ENCODE measurements at regions not wholly inside any gene's neighbourhood (a gene's known extent, or its start where the extent isn't known, plus 50 kb on each side); places are given as distances from the start of the nearest gene placed in this dataset.

DNA sequence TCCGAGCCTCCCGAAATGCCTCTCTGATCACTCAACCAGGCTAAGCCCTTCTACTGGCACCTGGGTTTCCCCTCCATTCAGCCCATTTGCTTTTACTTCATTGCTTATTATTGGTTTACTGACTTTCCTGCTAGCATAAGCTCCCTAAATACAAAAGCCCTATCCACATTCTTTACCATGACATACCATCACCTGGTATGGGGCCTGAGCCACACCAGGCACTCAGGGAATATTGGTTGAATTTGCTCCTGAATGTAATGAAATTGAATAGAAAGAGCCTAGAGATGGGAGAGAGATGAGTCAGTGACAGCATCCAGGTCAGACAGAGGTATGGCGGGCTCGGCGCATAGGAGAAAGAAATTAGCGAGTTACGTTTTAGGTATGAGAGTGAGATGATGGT, 120.0 kb downstream of the CD164 start:
- no peaks in the 10 kb centered on the region for H3K27me3 ChIP-seq
- H3K4me3 ChIP-seq: no peak overlapping the region
- TF ChIP-seq, protein P1, sequence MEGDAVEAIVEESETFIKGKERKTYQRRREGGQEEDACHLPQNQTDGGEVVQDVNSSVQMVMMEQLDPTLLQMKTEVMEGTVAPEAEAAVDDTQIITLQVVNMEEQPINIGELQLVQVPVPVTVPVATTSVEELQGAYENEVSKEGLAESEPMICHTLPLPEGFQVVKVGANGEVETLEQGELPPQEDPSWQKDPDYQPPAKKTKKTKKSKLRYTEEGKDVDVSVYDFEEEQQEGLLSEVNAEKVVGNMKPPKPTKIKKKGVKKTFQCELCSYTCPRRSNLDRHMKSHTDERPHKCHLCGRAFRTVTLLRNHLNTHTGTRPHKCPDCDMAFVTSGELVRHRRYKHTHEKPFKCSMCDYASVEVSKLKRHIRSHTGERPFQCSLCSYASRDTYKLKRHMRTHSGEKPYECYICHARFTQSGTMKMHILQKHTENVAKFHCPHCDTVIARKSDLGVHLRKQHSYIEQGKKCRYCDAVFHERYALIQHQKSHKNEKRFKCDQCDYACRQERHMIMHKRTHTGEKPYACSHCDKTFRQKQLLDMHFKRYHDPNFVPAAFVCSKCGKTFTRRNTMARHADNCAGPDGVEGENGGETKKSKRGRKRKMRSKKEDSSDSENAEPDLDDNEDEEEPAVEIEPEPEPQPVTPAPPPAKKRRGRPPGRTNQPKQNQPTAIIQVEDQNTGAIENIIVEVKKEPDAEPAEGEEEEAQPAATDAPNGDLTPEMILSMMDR (IDR thresholded peaks at IDR 0.05): no peak
- H3K9me3 ChIP-seq: no peaks in the 10 kb centered on the region
- no peaks in the 10 kb centered on the region for H3K36me3 ChIP-seq
- no peak for DNase-seq
- intact Hi-C loops (cut with DNase I; ENCODE audit: low total_unique reads): no loop called here
- no peaks in the 10 kb centered on the region for H3K4me1 ChIP-seq
- H3K27ac ChIP-seq: peak overlapping the region in 1 of 2 donors; percentile 43

DNA sequence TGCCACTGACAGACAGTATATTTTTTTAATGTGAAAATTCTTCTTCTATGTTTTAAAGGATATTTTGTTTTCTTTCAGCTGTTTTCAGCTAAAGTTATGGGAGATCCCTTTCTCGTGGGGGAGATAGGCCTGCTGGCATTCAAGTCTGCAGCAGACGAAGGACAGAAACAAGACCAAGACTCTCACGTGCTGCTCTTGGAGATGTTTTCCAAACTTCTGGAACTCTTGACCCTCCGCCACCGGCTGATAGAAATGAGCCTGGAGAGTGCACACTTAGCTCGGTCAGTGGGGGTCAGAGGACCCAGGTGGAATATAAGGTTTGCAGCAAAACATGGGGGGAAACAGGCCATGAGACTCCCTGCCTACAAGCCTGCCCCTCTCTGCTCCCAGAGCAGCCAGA, 120.5 kb downstream of the CD164 start:
- no peaks in the 10 kb centered on the region for H3K4me1 ChIP-seq
- intact Hi-C loops (cut with DNase I; ENCODE audit: low total_unique reads): no loop called here

GRCh38 chr6:109260701-109261100, 121.6 kb downstream of the CD164 start:
- H3K4me1 ChIP-seq: no peaks in the 10 kb centered on the region
- H3K36me3 ChIP-seq: no peaks in the 10 kb centered on the region
- no peak overlapping the region for H3K27ac ChIP-seq
- no peak overlapping the region for H3K4me3 ChIP-seq
- TF ChIP-seq, protein P1 (IDR thresholded peaks at IDR 0.05): no peak
- DNase-seq: no peak
- intact Hi-C loops (cut with DNase I; ENCODE audit: low total_unique reads): no loop called here
- no peaks in the 10 kb centered on the region for H3K27me3 ChIP-seq
- no peaks in the 10 kb centered on the region for H3K9me3 ChIP-seq

More for the DNA sequence above, 120.5 kb downstream of the CD164 start:
- no peaks in the 10 kb centered on the region for H3K36me3 ChIP-seq
- H3K27me3 ChIP-seq: no peaks in the 10 kb centered on the region
- no peak for DNase-seq
- no peaks in the 10 kb centered on the region for H3K9me3 ChIP-seq
- no peak overlapping the region for H3K4me3 ChIP-seq
- peak overlapping the region in 1 of 2 donors; percentile 43 for H3K27ac ChIP-seq
- TF ChIP-seq, protein P1 (IDR thresholded peaks at IDR 0.05): no peak

GRCh38 chr6:109260126-109260525, 122.1 kb downstream of the CD164 start:
- no peak for DNase-seq
- TF ChIP-seq, protein P1 (IDR thresholded peaks at IDR 0.05): no peak
- no peaks in the 10 kb centered on the region for H3K4me1 ChIP-seq
- intact Hi-C loops (cut with DNase I; ENCODE audit: low total_unique reads): no loop called here
- no peaks in the 10 kb centered on the region for H3K27me3 ChIP-seq
- H3K27ac ChIP-seq: no peak overlapping the region
- H3K4me3 ChIP-seq: no peak overlapping the region
- H3K9me3 ChIP-seq: no peaks in the 10 kb centered on the region
- H3K36me3 ChIP-seq: no peaks in the 10 kb centered on the region

DNA sequence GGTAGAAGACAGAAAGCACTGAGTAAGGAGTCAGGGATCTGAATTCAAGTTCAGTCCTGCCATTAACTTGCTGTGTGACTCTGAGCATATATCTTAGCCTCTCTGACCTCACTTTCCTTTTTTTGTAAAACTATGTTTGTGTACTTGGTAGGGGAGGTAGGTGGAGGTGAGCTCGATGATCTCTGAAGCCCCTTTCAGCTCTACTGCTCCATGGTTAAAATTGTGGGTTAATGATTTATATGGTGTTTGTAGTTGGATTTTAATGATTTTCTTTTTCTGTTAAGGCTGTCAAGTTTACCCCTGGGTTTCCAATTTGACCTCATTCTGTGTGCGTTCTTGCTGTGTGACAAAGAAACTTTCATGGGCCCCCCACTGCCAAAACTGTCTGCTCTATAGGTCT, 124.1 kb downstream of the CD164 start:
- Histone ChIP-seq H3K4me3 (no peak overlapping the region), H3K27me3 (no peaks in the 10 kb centered on the region), H3K9me3 (no peaks in the 10 kb centered on the region), H3K27ac (no peak overlapping the region), H3K36me3 (no peaks in the 10 kb centered on the region), H3K4me1 (no peaks in the 10 kb centered on the region)
- intact Hi-C loops (cut with DNase I; ENCODE audit: low total_unique reads): no loop called here
- TF ChIP-seq, protein P1 (IDR thresholded peaks at IDR 0.05): no peak
- DNase-seq: no peak

- Histone ChIP-seq H3K36me3 (no peaks in the 10 kb centered on the region), H3K4me1 (peaks cover 0 to 2% (median 0%) of the 10 kb centered on the region in 4 donors), H3K4me3 (no peak overlapping the region), H3K9me3 (no peaks in the 10 kb centered on the region), H3K27ac (no peak overlapping the region), H3K27me3 (no peaks in the 10 kb centered on the region)
- intact Hi-C loops (cut with DNase I; ENCODE audit: low total_unique reads): no loop called here
- TF ChIP-seq, protein P1 (IDR thresholded peaks at IDR 0.05): no peak
- DNase-seq: no peak
These were observed 124.8 kb downstream of the CD164 start for GRCh38 chr6:109257494-109257893.

Data from tibial artery (tissue), 4 donors.